ENCODE measurements at regions not wholly inside any gene's neighbourhood (a gene's known extent, or its start where the extent isn't known, plus 50 kb on each side); places are given as distances from the start of the nearest gene placed in this dataset.

DNA sequence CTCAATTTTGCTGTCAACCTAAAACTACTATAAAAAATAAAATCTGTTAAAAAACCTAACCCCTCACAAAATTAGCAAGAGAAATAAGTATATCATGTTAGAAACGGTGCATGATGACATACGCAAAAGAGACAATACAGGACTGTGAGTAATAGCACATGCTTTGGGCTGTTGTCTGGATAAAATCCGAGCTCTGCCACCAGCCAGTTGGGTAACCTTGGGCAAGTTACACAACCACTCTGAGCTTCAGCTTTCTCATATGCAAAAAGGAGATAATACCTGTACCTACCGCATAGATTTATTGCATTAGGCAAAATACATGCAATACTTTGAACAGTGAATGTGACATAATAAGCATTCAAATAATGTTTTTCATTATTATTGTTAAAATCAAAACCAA, 481.7 kb downstream of the TLE1 start:
- DNase-seq, result no peak

DNA sequence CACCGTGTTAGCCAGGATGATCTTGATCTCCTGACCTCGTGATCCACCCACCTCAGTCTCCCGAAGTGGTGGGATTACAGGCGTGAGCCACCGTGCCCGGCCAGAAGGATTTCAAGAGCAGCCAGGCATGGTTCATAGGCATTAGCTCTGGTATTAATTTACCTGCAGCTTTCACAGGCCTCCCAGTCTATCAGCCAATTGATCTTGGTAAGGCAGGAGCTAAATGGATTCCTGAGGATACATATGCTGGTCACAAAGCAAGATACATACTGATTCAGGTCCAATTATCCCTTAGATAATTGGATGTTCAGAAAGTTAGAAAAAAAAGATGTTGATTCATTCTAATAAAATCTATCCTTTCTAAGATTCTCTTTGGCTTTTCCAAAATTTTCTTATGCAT, 487.1 kb downstream of the TLE1 start:
- no peak for DNase-seq

DNA sequence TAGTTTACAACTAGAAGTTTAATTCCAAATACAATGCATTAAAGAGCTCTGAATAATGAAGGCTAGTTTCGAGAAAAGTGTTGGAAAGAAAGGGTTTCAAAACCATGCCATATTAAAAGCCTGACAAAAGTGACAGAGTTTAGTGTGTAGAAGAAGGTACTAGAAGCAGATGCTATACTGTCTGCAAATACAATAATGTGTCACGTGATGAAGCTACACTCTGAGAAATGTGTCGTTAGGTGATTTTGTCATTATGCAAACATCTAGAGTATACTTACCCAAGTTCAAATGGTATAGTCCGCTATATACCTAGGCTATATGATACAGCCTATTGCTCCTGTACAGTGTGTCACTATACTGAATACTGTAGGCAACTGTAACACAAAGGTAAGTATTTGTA, 494.1 kb downstream of the TLE1 start:
- no peak for DNase-seq

DNA sequence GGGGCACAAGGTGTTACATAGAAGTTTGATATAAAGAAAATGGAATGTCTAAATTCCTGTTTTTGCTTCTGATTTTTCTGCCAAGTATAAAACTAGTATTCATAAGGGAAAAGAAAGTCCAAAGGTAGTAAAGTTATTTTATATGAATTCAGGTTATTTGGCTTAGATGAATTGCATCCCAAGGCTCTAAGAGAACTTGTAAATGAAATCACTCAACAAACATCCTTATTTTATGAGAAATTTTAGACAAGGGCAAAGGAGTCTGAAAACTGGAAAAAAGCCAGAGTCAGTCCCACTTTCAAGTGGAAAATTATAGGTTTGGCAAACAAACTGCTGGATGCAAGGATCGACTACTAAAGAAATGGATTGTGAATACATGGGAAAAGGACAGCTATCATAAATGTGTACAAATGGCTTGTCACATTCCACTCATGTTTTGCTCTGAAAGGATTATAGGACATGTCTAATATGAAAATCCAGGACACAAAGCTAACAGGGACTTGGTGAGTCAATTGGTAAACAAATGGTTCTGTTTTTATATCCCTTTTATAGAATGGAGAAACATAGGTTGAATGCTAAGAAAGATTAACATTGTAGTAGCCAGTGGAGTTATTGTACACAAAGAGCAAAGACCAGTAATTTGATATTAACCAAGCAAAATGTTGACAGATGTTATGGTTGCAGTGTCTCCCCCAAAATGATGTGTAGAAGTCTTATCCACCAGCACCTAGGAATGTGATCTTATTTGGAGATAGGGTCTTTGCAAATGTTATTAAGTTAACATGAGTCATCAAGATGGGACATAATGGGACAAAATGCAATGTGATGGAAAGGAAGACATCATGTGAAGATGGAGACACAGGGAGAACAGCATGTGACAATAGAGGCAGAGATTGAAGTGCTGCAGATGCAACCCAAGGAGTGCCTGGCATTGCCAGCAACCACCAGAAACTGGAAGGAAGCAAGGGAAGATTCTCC, 495.7 kb downstream of the TLE1 start:
- DNase-seq, result no peak

DNA sequence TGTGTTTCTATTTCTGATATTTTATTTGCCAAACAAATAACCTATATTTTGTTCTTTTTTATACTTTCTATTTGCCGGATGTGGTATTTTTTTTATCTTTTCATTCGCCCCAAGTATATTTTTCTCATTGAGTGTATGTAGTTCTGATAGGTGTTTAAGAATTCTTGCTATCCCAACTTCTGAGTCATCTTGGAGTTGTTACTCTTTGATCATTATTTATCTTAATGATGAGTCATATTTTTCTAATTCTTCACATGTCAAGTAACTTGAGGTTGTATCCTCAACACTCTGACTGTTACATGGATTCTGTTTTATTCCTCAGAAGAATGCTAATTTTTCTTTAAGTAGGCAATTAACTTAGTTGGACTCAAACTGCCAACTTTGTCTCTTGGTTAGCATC, 498.1 kb downstream of the TLE1 start:
- DNase-seq, result no peak

DNA sequence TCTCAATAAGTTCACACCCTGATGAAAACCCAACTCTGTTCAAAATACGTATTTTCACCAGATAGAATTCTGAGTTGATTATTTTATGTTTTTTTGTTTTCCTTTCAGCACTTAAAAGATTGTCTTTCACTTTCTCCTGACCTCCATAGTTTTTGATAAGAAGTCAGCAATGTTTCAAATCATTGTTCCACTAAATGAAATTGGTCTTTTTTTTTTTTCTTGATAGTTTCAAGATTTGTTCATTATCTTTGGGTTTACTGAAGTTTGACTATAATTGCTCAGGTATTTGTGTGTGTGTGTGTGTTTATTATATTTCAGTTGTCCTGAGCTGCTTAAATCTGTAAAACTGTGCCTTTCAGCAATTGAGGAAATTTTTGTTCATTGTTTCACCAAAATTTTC, 498.7 kb downstream of the TLE1 start:
- DNase-seq, result no peak

DNA sequence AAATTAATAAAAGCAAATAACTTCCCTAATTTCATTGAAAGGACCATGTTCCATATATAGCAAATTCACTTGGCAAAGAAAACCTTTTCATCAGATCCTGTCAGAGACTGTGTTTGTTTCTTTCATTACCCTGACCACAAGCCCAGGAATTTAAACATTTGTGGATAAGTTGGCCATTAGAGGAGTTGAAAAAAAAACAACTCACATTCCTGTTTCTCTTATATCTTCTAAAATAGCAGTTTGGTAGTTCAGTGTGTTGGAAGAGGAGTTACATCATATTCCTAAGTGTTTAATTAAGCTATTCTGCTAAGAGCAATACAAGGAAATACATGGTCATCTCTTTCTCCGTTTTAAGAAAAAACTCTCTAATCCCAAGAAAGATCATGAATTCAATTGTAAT, 505.6 kb downstream of the TLE1 start:
- DNase-seq, result no peak

DNA sequence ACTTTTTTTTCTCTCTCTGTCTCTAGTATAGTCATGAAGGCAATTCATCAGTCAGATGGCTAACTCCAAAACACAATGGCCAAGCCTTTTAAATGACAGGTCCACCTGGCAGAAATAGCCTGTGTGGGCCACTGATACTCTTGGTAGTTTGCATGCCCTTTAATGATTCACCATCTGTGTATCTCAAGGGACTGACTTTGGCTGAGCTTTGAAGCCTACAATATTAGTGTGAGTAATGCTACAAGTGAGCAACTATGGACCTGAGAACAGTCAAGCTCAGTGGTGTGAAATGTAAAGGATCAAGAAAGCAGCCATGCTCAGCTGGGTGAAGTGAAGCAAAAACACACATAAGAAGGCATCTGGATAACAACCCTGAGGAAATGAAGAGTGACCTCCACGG, 506.9 kb downstream of the TLE1 start:
- no peak for DNase-seq

DNA sequence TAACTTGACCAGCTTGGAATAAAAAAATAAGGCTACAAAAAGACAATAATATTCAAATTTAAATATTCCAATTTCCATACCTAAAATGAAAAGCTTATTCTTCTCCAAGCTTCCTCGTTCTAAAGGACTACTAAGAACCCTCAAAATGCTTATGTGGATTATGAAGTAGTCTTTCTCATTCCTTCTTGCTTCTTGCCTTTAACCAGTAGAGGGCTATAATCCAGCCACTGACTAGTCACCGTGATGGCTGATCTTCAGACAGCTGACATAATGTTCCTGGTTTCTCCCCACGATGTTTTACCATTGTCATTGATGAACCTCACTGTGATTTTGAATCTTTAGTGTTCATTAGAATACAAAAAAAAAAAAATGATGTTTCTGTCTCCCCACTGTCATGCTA, 515.3 kb downstream of the TLE1 start:
- DNase-seq, result no peak

DNA sequence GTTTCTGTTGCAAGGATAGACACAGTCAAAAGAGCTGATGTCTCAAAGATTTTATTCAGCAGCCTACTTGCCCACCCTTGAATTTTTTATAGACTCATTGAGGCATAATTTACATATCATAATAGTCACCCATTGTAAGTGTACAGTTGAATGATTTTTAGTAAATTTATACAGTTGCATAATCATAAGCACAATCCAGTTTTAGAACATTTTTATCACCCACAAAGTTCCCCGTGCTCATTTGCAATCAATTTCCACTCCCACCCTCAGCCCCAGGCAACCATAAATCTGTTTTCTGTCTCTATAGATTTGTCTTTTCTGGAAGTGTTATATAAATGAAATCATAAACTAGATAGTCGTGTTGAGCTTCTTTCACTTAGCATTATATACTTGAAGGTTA, 517.7 kb downstream of the TLE1 start:
- no peak for DNase-seq

DNA sequence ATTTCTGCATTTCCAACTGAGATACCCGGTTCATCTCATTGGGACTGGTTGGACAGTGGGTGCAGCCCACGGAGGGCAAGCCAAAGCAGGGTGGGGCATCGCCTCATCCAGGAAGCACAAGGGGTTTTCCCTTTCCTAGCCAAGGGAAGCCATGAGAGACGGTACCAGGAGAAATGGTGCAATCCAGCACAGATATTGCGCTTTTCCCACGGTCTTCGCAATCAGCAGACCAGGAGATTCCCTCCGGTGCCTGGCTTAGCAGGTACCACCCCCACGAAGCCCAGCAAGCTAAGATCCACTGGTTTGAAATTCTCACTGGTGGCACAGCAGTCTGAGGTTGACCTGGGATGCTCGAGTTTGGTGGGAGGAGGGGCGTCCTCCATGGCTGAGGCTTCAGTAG, 527.0 kb downstream of the TLE1 start:
- no peak for DNase-seq

DNA sequence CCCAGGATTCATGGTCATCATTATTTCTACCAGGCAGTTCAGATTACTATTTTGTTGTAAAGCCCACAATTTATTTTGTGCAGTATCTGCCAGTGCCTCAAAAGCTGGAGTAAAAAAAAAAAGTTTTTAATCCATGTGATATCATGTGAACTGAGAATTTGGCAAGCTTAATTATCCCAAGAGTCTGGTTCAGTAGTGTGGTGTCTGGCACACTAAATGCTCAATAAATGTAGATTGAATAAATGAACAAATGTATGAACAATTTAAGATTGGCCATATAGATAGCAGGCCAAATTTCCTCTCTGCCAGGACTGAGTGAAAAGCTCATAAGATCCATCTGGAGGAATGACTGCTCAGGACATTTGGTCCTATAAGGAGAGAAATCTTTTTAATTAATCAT, 533.0 kb downstream of the TLE1 start:
- DNase-seq, result no peak

DNA sequence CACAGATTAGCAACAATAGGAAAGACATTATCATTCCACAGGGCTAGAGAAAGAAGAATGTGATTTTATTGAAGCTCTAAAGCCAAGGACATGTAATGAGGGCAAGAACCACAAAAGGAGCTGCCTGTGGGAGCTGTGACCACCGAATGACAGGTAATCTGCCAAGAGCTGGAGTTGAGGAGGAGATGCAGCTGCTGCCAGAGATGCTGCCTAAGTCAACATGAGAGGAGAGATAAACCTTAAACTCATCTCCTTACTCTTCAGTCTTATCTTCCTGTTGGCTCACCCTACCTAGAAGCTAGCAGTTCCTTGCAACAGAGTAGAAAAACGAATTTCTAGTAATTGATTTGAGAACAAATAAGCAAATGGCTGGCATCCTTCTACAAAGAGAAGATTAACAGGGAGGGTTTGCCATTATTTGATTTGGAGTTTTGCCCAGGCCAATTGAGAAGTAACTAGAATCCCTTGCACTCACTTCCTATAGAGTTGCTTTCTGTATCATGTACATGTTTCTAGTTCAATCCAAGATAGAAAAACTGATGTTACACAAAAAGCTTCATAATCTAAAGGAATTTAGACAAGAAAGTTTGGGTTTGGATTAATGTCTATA, 539.2 kb downstream of the TLE1 start:
- no peak for DNase-seq

DNA sequence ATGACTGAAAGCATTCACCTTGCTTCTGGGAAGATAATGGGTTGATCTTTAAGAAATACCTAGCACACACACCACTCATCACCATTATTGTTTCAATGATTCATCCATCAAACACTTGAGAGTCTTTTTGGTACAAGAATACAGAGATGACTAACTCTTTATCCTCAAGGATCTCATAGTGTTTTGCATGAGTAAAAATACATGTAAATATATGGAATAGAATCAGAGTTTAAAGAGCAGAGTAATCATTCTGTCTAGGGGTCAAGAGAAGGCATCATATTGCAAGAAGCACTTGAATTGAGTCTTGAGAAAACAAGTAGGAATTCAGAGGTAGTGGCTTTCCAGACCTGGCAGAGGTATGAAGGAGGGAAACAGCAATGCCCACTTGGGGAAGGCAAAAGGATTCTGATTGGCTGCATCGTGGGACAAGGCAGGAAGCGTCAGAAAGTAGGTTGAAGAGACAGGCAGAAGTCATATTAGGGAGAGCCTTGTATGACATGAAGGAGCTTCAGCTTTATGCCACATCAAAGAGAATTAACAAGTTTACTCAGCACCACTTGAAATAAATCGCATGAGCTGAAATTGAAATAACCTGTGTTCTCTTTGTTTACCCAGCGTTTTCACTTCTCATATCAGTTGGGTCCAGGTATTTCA, 542.5 kb downstream of the TLE1 start:
- no peak for DNase-seq

DNA sequence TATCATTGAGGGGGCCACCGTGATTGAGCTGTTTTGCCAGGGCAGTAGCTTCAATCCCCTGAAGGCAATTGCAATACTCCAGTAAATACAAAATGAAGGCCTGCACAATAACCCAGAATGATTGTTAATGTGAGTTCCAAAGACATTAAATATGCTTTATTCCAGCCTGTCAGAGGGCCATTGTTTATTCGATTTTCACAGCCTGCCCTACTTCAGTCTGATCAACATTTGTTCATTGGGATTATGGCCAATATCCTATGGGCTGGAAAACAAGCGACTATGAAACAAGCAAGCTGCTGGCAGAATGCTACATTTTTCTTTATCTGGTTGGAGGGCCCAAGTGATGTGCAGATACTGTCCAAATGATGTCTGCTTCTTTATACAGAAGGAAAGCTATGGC, 543.1 kb downstream of the TLE1 start:
- DNase-seq, result no peak

DNA sequence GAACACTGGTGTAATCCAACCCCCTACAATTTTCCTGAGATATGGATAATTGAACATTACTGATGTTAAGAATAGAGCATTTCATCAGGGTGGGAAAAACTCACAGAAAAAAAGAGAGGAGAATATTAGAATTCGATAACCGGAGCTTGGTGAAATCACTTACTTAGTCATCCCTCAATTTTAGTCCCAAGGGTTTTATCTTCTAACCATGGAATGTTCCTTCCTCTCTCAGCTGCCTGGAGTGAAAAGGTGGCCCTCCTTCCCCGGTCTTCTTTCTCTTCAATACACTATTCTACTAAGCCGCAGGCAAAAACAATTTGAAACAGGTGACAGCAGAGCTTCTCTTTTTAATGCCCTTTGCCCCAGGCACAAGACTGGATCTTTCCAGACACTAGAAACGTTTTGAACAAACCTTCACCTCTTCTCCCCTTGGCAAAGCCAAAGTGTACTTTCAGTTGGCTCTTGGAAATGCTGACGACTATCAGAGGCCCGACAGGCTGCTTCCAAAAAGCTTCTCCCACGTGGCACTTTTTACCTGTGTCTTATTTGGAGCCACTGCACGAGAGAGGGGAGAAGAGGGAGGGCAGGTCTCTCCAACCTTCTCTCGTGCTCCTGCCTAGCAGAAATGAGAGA, 543.9 kb downstream of the TLE1 start:
- DNase-seq, result no peak

DNA sequence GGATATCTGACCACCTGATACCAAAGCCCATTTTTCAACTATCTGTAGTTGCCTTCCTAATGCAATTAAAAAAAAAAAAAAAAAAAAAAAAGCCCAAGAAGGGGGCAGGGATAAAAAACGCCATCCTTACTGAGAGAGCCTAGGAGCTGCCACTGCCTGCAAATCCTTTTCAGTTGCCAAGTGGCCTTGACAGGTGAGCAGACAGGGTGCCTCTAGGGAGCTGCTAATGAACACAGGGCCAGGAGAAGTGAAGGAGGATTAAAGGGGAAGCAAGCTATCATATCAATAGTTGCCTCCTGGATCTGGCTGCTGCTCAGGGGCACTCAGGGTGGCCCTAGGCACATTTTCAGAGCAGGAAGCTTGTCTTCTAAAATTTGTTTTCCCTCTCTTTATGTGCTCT, 547.4 kb downstream of the TLE1 start:
- DNase-seq, result no peak

DNA sequence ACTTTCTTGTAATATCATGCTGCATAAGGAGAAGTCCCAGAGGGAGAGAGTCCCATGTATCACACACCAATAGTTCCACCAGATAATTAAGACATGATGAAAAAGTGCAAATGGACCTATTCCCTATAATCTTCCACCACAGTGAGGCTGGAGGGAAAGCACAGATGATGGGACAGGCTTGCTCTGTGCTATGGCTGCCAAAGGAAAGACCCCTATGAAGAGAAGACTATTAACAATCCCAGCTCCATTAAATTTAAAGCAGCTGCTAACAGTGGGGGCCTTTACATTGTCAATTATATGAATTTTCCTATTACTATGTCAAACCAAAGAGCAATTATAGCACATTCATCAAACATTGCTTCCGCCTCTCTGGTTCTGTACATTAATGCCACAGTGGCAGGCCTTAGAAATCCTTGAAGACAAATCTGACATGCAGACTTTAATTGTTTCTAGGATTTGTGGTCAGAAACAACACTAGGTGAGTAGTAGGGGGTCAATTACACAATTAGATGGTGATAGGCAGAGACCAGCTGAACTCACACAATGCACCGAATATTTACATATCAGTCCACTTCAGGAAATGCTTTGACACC, 551.3 kb downstream of the TLE1 start:
- no peak for DNase-seq

DNA sequence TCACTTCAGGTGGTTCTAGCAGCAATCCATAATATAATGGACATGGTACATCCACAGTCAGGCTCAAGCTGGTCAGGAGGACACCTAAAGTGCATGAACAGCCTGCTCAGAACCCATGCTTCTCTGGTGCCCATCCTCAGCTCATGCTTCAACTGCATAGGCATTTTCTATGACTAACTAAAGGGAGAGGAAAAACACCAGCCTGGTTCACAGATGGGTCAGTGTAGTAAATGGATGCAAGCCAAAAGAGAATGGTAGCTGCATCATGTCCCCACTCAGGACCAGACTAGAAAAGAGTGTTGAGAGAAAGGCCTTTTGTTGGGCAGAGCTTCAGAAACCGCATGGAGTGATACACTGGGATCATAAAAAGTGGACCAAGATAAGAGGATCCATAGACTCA, 556.6 kb downstream of the TLE1 start:
- no peak for DNase-seq

DNA sequence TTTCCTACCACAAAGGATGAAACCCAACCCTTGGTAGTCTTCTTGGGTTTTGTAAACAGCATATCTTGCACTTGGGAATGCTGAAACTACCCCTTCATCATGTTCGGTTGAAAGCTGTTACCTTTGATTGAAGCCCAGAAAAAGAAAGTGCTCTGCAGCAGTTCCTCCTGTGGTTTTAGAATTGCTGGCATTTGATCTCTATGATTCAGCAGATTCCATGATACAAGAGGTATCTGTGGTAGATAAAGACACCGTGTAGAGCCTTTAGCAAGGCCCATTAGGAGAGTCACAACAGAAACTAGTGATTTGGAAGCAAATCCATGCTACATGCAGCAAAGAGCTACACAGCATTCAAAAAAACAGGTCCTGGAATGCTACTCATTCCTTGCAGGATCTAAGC, 557.0 kb downstream of the TLE1 start:
- DNase-seq, result no peak

DNA sequence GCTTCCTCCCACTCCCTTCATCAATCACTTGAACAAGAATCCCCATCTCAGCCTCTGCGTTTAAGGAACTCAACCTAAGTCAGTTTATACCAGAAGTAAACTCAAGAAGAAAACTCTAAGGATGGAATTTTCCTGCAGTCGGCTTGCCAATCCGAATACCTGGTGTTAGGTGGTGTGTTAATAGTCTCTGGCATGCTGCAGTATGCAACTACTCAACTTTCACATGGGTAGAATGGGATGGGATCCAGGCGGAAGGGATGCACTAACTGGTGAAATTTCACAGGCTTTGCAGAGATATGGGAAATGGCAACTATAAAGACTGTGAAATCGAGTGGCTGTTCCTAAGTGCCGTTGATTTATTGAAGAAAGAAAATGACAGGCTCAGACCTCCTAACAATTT, 560.6 kb downstream of the TLE1 start:
- no peak for DNase-seq

Measured in amygdala (tissue), 56 donors.